GM12801 (cell line): ENCODE measurements at regions not wholly inside any gene's neighbourhood (a gene's known extent, or its start where the extent isn't known, plus 50 kb on each side); places are given as distances from the start of the nearest gene placed in this dataset.

ENCODE experiments used
- CTCF ChIP-seq: IDR thresholded peaks from one replicate; pipeline ENCODE4 v1.5.1; 2011; ENCODE audit warnings: control low read depth; ENCODE audit not compliant: insufficient read length; ENCODE audit errors: extremely low read depth

GRCh38 chr6:138610816-138611215, 111.5 kb upstream of the NHSL1 start:
- no peak for TF ChIP-seq CTCF

GRCh38 chr6:138614151-138614550, 114.9 kb upstream of the NHSL1 start:
- no peak for TF ChIP-seq CTCF

- TF ChIP-seq CTCF, result no peak
These were observed 118.9 kb upstream of the NHSL1 start for GRCh38 chr6:138618168-138618567.

- no peak for TF ChIP-seq CTCF
These were observed 121.3 kb upstream of the NHSL1 start for GRCh38 chr6:138620630-138621029.

- no peak for TF ChIP-seq CTCF
These were observed 123.7 kb upstream of the NHSL1 start for GRCh38 chr6:138622967-138623366.

- TF ChIP-seq CTCF, result no peak
These were observed 132.3 kb upstream of the NHSL1 start for GRCh38 chr6:138631566-138631965.

GRCh38 chr6:138637822-138638221, 135.7 kb upstream of the CCDC28A start:
- TF ChIP-seq CTCF, result no peak

- no peak for TF ChIP-seq CTCF
These were observed 135.0 kb upstream of the CCDC28A start for GRCh38 chr6:138638604-138639003.
